Effector memory CD8-positive, alpha-beta T cell (primary cell): ENCODE measurements at regions not wholly inside any gene's neighbourhood (a gene's known extent, or its start where the extent isn't known, plus 50 kb on each side); places are given as distances from the start of the nearest gene placed in this dataset.

Source experiments
- ATAC-seq: fragments of 150-1000 bp; cut with Tn5 transposase; replicated peaks from 2 replicates; pipeline ENCODE4 v1.10.0; 2021; ENCODE audit warnings: mild to moderate bottlenecking, moderate library complexity
- DNase-seq, 3 experiments: peaks; one replicate each; pipeline ENCODE4 v3.0.0; 2021
- H3K27ac Mint-ChIP-seq, 2 donors: one replicate each; pipeline ENCODE4 v1.8.0; 2022; ENCODE audit warnings: mild to moderate bottlenecking in 2 of 2, mixed read lengths in 2 of 2, moderate library complexity in 2 of 2
- H3K27me3 Mint-ChIP-seq, 2 donors: one replicate each; pipeline ENCODE4 v1.8.0; 2022; ENCODE audit warnings: mixed read lengths in 2 of 2
- H3K36me3 Mint-ChIP-seq: one replicate; pipeline ENCODE4 v1.8.0; 2022; ENCODE audit warnings: mild to moderate bottlenecking, moderate library complexity, mixed read lengths; ENCODE audit not compliant: insufficient read depth
- H3K4me1 Mint-ChIP-seq, 2 donors: one replicate each; pipeline ENCODE4 v1.8.0; 2022; ENCODE audit warnings: low read depth in 2 of 2, mixed read lengths in 2 of 2
- H3K4me3 Mint-ChIP-seq, 2 donors: one replicate each; pipeline ENCODE4 v1.8.0; 2022; ENCODE audit warnings: mild to moderate bottlenecking in 2 of 2, mixed read lengths in 2 of 2, moderate library complexity in 2 of 2
- H3K9me3 Mint-ChIP-seq, 2 donors: one replicate each; pipeline ENCODE4 v1.8.0; 2022; ENCODE audit warnings: mixed read lengths in 2 of 2

DNA sequence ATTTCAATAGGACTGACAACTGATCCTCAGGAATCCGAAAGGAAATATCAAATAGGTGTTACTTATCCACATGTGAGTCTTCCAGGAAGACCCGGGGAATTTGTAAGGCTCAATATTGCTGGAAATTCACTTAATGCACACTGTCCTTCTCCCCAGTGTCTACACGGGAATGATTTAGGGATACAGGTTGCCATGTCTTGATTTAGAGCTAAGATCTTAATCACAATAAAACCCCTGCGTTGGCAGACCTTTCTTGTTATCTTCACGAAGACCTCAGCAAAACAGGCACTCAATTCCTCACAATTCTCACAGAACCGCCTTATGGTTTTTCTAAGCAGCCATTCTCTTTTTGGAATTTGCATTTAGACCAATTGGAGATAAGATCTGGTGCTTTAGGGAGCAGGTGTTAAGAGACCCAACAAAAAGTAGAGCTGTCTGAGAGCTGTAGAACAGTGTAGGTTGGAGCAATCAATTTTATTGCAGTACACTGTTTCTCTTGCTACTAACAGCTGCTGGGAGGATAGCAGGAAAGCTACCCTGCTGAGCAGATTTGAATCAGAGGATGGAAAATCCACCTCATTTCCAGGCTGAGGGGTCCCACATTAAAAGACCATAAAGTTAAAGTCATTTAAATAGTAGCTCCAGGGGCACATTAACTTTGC, 925.7 kb downstream of the EPHA3 start:
- no peak for ATAC-seq
- H3K27me3 Mint-ChIP-seq, result no peaks in the 10 kb centered on the region
- H3K4me1 Mint-ChIP-seq, result no peaks in the 10 kb centered on the region
- H3K36me3 Mint-ChIP-seq, result no peaks in the 10 kb centered on the region
- DNase-seq, result no peak
- H3K4me3 Mint-ChIP-seq, result no peak overlapping the region
- no peak overlapping the region for H3K27ac Mint-ChIP-seq
- peaks cover 2 to 4% of the 10 kb centered on the region in 2 donors for H3K9me3 Mint-ChIP-seq

- no peak for DNase-seq
- ATAC-seq, result no peak
- Mint-ChIP-seq H3K4me1 (no peaks in the 10 kb centered on the region), H3K4me3 (no peak overlapping the region), H3K36me3 (no peaks in the 10 kb centered on the region), H3K27me3 (no peaks in the 10 kb centered on the region), H3K27ac (no peak overlapping the region), H3K9me3 (peaks cover 0 to 2% of the 10 kb centered on the region in 2 donors)
Measured at GRCh38 chr3:90034038-90034437, 926.6 kb downstream of the EPHA3 start.

DNA sequence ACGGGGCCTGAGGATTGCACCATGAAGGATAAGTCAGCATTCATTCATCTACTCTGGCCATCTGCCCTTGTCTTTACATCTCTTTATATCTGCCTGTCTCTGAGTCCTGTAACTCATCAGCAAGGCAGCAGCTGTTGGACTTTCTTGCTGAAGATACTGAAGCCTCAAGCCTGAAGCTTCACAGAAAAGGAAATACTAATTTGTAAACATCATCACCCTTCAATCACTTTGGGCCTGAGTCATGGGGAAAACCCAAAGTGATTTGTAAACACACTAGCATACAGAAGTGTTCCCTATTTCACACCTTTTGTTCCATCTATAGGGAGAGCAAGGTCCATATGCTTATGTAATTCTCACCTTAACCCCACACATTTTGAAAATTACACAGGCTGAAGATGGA, 928.2 kb downstream of the EPHA3 start:
- H3K27me3 Mint-ChIP-seq, result no peaks in the 10 kb centered on the region
- ATAC-seq (no peak), DNase-seq (no peak)
- H3K36me3 Mint-ChIP-seq, result no peaks in the 10 kb centered on the region
- no peak overlapping the region for H3K27ac Mint-ChIP-seq
- no peak overlapping the region for H3K4me3 Mint-ChIP-seq
- H3K9me3 Mint-ChIP-seq, result peaks cover 0 to 2% of the 10 kb centered on the region in 2 donors
- H3K4me1 Mint-ChIP-seq, result no peaks in the 10 kb centered on the region

DNA sequence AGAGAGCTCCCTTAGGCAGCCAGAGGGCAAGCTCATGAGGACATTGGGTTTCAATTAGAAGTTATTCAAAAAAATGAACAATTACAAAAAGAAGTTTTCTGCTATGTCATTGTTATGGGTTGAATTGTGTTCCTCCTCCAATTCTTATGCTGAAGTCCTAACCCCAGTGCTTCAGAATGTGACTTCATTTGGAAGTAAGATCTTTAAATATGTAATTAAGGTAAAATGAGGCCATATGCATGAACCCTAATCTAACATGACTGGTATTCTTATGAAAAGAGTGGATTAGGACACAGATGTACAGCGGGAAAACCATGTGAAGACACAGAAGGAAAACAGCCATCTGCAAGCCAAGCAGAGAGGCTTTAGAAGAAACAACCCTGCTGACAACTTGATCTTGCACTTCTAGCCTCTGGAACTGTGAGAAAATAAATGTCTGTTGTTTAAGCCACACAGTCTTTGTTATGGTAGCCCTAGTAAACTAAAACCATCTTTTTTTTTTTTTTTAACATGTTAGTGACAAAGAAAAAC, 929.6 kb downstream of the EPHA3 start:
- no peaks in the 10 kb centered on the region for H3K27me3 Mint-ChIP-seq
- no peak overlapping the region for H3K4me3 Mint-ChIP-seq
- no peak overlapping the region for H3K27ac Mint-ChIP-seq
- no peak for DNase-seq
- ATAC-seq, result no peak
- H3K4me1 Mint-ChIP-seq, result no peaks in the 10 kb centered on the region
- peaks cover 0 to 2% of the 10 kb centered on the region in 2 donors for H3K9me3 Mint-ChIP-seq
- H3K36me3 Mint-ChIP-seq, result no peaks in the 10 kb centered on the region

GRCh38 chr3:90039994-90040393, 932.6 kb downstream of the EPHA3 start:
- ATAC-seq, result no peak
- peaks cover 6 to 11% of the 10 kb centered on the region in 2 donors for H3K9me3 Mint-ChIP-seq
- H3K36me3 Mint-ChIP-seq, result no peaks in the 10 kb centered on the region
- DNase-seq, result no peak
- H3K27me3 Mint-ChIP-seq, result no peaks in the 10 kb centered on the region
- no peaks in the 10 kb centered on the region for H3K4me1 Mint-ChIP-seq
- no peak overlapping the region for H3K27ac Mint-ChIP-seq
- no peak overlapping the region for H3K4me3 Mint-ChIP-seq

DNA sequence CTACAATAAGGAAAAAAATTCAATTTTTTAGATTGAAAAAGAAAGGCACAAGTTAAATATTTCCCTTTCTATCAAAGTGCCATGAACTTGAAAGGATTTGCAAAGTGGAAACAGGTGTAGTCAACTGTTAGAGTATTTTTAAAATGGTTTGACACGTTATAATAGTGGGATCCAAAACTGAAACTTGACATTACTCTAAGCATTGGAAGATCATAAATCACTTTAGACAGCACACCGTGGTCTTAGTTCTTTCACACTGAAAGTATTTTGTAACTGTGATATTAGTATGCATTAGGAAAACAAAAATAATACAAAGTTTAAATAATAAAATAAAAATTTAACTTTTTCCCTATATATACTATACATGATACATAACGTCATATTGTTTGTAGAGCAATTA, 933.1 kb downstream of the EPHA3 start:
- no peaks in the 10 kb centered on the region for H3K27me3 Mint-ChIP-seq
- H3K36me3 Mint-ChIP-seq, result no peaks in the 10 kb centered on the region
- no peaks in the 10 kb centered on the region for H3K4me1 Mint-ChIP-seq
- H3K4me3 Mint-ChIP-seq, result no peak overlapping the region
- DNase-seq (no peak), ATAC-seq (no peak)
- peaks cover 6 to 11% of the 10 kb centered on the region in 2 donors for H3K9me3 Mint-ChIP-seq
- no peak overlapping the region for H3K27ac Mint-ChIP-seq

DNA sequence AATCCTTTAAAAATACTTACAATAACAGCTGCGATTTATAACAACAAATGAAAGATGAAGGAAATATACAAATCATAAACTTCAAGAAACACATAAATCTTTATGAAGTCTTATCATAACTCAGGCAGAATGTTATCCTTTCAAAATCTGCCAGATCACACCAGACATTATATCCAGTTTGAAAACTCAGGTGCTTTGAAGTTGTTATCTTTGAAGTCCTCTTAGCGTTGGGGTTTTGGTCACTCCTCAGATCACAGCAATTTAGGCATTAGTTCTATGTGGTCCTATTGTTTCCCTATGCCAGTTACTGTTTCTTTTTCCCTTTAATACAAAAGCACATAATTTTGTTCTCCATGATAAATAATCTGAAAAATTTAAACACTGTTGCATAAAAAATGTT, 934.6 kb downstream of the EPHA3 start:
- H3K4me3 Mint-ChIP-seq, result no peak overlapping the region
- H3K4me1 Mint-ChIP-seq, result no peaks in the 10 kb centered on the region
- peaks cover 6 to 11% of the 10 kb centered on the region in 2 donors for H3K9me3 Mint-ChIP-seq
- DNase-seq (no peak), ATAC-seq (no peak)
- no peaks in the 10 kb centered on the region for H3K27me3 Mint-ChIP-seq
- H3K27ac Mint-ChIP-seq, result no peak overlapping the region
- no peaks in the 10 kb centered on the region for H3K36me3 Mint-ChIP-seq

GRCh38 chr3:90043287-90043686, 935.9 kb downstream of the EPHA3 start:
- Mint-ChIP-seq H3K27ac (no peak overlapping the region), H3K4me3 (no peak overlapping the region), H3K4me1 (no peaks in the 10 kb centered on the region), H3K36me3 (no peaks in the 10 kb centered on the region), H3K27me3 (no peaks in the 10 kb centered on the region), H3K9me3 (peaks cover 8 to 11% of the 10 kb centered on the region in 2 donors)
- ATAC-seq (no peak), DNase-seq (no peak)

- Mint-ChIP-seq H3K9me3 (peaks cover 8 to 11% of the 10 kb centered on the region in 2 donors), H3K27ac (no peak overlapping the region), H3K36me3 (no peaks in the 10 kb centered on the region), H3K4me3 (no peak overlapping the region), H3K4me1 (no peaks in the 10 kb centered on the region), H3K27me3 (no peaks in the 10 kb centered on the region)
- ATAC-seq (no peak), DNase-seq (no peak)
Measured at GRCh38 chr3:90044084-90044816, 936.8 kb downstream of the EPHA3 start.

GRCh38 chr3:90052425-90052950, 945.1 kb downstream of the EPHA3 start:
- Mint-ChIP-seq H3K4me3 (no peak overlapping the region), H3K4me1 (no peaks in the 10 kb centered on the region), H3K27ac (no peak overlapping the region), H3K27me3 (no peaks in the 10 kb centered on the region), H3K36me3 (no peaks in the 10 kb centered on the region), H3K9me3 (peaks cover 0 to 1% of the 10 kb centered on the region in 2 donors)
- ATAC-seq (no peak), DNase-seq (no peak)

- H3K27me3 Mint-ChIP-seq, result no peaks in the 10 kb centered on the region
- H3K27ac Mint-ChIP-seq, result no peak overlapping the region
- H3K4me1 Mint-ChIP-seq, result no peaks in the 10 kb centered on the region
- H3K4me3 Mint-ChIP-seq, result no peak overlapping the region
- no peak for DNase-seq
- peaks cover 3% of the 10 kb centered on the region for H3K36me3 Mint-ChIP-seq
- H3K9me3 Mint-ChIP-seq, result peaks cover 0 to 1% of the 10 kb centered on the region in 2 donors
- ATAC-seq, result no peak
Measured at GRCh38 chr3:90054311-90054710, 946.9 kb downstream of the EPHA3 start.

- no peak overlapping the region for H3K4me3 Mint-ChIP-seq
- no peaks in the 10 kb centered on the region for H3K27me3 Mint-ChIP-seq
- no peak for ATAC-seq
- peaks cover 0 to 4% of the 10 kb centered on the region in 2 donors for H3K9me3 Mint-ChIP-seq
- no peak overlapping the region for H3K27ac Mint-ChIP-seq
- no peak for DNase-seq
- H3K36me3 Mint-ChIP-seq, result peaks cover 3% of the 10 kb centered on the region
- H3K4me1 Mint-ChIP-seq, result no peaks in the 10 kb centered on the region
Measured at GRCh38 chr3:90055666-90056065, 948.2 kb downstream of the EPHA3 start.

DNA sequence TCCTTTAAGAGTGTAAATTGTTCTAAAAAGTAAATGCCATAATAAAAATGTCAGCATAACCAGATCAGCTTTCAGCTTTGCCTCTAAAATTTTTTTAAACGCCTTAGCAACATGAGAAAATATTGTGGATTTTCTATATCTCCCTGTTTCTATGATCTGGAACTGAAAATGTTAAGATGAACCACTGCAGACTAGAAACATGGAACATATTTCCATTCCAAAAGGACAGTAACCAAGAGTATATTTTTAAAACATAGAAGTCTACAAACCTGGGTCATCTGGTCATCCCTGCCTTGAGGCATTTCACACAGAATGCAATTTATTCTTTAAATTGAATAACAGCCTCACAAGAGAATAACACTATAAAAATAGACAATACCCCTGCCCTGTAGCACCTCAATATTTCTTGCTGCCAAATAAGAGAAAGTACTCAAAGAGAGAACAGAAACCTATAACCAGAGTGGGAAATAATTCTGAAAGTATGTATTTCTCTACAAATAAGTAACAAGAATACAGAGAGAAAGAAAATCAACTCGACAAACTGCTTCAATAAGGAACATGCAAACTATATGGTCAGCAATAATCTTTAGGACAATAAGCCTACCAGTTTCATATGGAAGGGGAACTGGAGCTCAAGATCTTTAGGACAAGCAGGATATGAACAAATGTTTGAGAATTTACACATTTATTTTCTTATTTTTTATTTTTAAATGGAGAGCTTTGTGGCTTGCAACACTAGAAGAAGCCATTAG, 949.0 kb downstream of the EPHA3 start:
- Mint-ChIP-seq H3K27ac (no peak overlapping the region), H3K27me3 (no peaks in the 10 kb centered on the region), H3K9me3 (peaks cover 0 to 7% of the 10 kb centered on the region in 2 donors), H3K4me1 (no peaks in the 10 kb centered on the region), H3K4me3 (no peak overlapping the region), H3K36me3 (peaks cover 3% of the 10 kb centered on the region)
- no peak for ATAC-seq
- DNase-seq, result no peak
